SU-DHL-6 (cell line): ENCODE measurements at regions not wholly inside any gene's neighbourhood (a gene's known extent, or its start where the extent isn't known, plus 50 kb on each side); places are given as distances from the start of the nearest gene placed in this dataset.

Experiments
- CTCF ChIP-seq: fragments of 200-600 bp; sonication (generic); IDR thresholded peaks from one replicate; pipeline ENCODE4 v1.5.1; 2017; ENCODE audit warnings: antibody characterized with exemption, mild to moderate bottlenecking, low read length, moderate library complexity; ENCODE audit not compliant: insufficient read depth, poor library complexity, severe bottlenecking
- EZH2phosphoT487 ChIP-seq: fragments of 200-600 bp; sonication (generic), shearing (Covaris generic); conservative IDR thresholded peaks from 2 replicates; pipeline ENCODE4 v1.6.1; 2018; ENCODE audit warnings: mild to moderate bottlenecking, antibody characterized with exemption, low read length, moderate library complexity, mixed read lengths

GRCh38 chr1:164186881-164187280, 372.1 kb upstream of the PBX1 start:
- TF ChIP-seq CTCF = no peak
- no peak for TF ChIP-seq EZH2phosphoT487
